Stomach (tissue), 8 donors: ENCODE measurements at regions not wholly inside any gene's neighbourhood (a gene's known extent, or its start where the extent isn't known, plus 50 kb on each side); places are given as distances from the start of the nearest gene placed in this dataset.
A peak's percentile ranks its signal among the peaks of the same experiment; 100 is the strongest.

Experiments
- DNase-seq, 2 donors: peaks; one replicate each; pipeline versions ENCODE4 v3.0.0 to v3.0.0-alpha.2; 2013 to 2019
- H3K27ac ChIP-seq, 5 donors: fragments of 200-600 bp in 4 of 5; sonication (generic) in 4 of 5; one replicate each; pipeline ENCODE4 v1.5.1; 2013 to 2019; ENCODE audit warnings: mild to moderate bottlenecking in 1 of 5, moderate library complexity in 1 of 5
- H3K27me3 ChIP-seq, 3 donors: fragments of 200-600 bp; sonication (generic); one replicate each; pipeline ENCODE4 v1.5.1; 2017 to 2019; ENCODE audit warnings: mixed run types in 1 of 3
- H3K36me3 ChIP-seq, 4 donors: fragments of 200-600 bp; sonication (generic); 1 replicate in 3 of 4; 2 replicates in 1 of 4; pipeline ENCODE4 v1.5.1; 2016 to 2019
- H3K4me1 ChIP-seq, 4 donors: fragments of 200-600 bp; sonication (generic); one replicate each; pipeline ENCODE4 v1.5.1; 2016 to 2019
- H3K4me3 ChIP-seq, 4 donors: fragments of 200-600 bp; sonication (generic) in 3 of 4; one replicate each; pipeline ENCODE4 v1.5.1; 2016 to 2019; ENCODE audit warnings: mild to moderate bottlenecking in 1 of 4
- H3K9me3 ChIP-seq, 4 donors: fragments of 200-600 bp; sonication (generic); one replicate each; pipeline ENCODE4 v1.5.1; 2016 to 2019
- CTCF ChIP-seq, 7 experiments: fragments of 450-650 bp in 4 of 7; fragments of 200-600 bp in 3 of 7; sonication (generic) in 3 of 7; IDR thresholded peaks; one replicate each; pipeline ENCODE4 v1.5.1; 2016 to 2019; ENCODE audit warnings: antibody characterized with exemption in 7 of 7, control low read depth in 2 of 7, mild to moderate bottlenecking in 1 of 7
- EP300 ChIP-seq: sonication (generic); formaldehyde crosslinking; IDR thresholded peaks from one replicate; pipeline ENCODE4 v1.6.1; 2017; ENCODE audit warnings: antibody characterized with exemption
- POLR2A ChIP-seq, 4 donors: fragments of 450-650 bp; IDR thresholded peaks; one replicate each; pipeline ENCODE4 v1.6.1; 2016; ENCODE audit warnings: antibody characterized with exemption in 4 of 4, control low read depth in 2 of 4, mild to moderate bottlenecking in 1 of 4, moderate library complexity in 1 of 4
- POLR2AphosphoS5 ChIP-seq, 3 donors: sonication (generic); formaldehyde crosslinking; IDR thresholded peaks; one replicate each; pipeline ENCODE4 v1.6.1; 2016; ENCODE audit warnings: antibody characterized with exemption in 3 of 3
- whole genome bisulfite sequencing, 5 donors: extraction: QIAGEN DNeasy Blood & Tissue Kit in 3 of 5; methylation state at CpG; one replicate each; pipeline versions ENCODE4 v1.1.5 to v1.1.7; 2013 to 2018; 5-methylcytosine and 5-hydroxymethylcytosine counted together
- intact Hi-C: fragments of 100-400 bp; cut with DNase I; formaldehyde crosslinking; loops from one replicate; pipeline ENCODE4 v1.15.1; 2023; ENCODE audit warnings: low total_unique reads
- donor health status: healthy with polysubstance abuse.
- donor health status: Bipolar disorder and iron deficiency.
- donor health status: healthy.

- H3K4me1 ChIP-seq, result no peaks in the 10 kb centered on the region
- no peaks in the 10 kb centered on the region for H3K36me3 ChIP-seq
- TF ChIP-seq CTCF (IDR thresholded peaks at IDR 0.05) (no peak), POLR2AphosphoS5 (IDR thresholded peaks at IDR 0.05) (no peak), EP300 (no peak), POLR2A (IDR thresholded peaks at IDR 0.05) (no peak)
- peaks cover 0 to 5% (median 0%) of the 10 kb centered on the region in 4 donors for H3K9me3 ChIP-seq
- no peak overlapping the region for H3K27ac ChIP-seq
- H3K4me3 ChIP-seq, result no peak overlapping the region
- intact Hi-C loops, result no loop called here
- DNase-seq, result no peak
- H3K27me3 ChIP-seq, result no peaks in the 10 kb centered on the region
- 63 to 81% (median 76%) methylated on average over 4 to 5 of the region's 5 CpGs for WGBS, 5 donors
These were observed 689.9 kb upstream of the SEMA6D start for GRCh38 chr15:47027322-47027946.

- Histone ChIP-seq H3K27me3 (no peaks in the 10 kb centered on the region), H3K27ac (no peak overlapping the region), H3K4me1 (no peaks in the 10 kb centered on the region), H3K9me3 (no peaks in the 10 kb centered on the region), H3K4me3 (no peak overlapping the region), H3K36me3 (no peaks in the 10 kb centered on the region)
- TF ChIP-seq CTCF (IDR thresholded peaks at IDR 0.05), result no peak
- TF ChIP-seq EP300, result no peak
- TF ChIP-seq POLR2AphosphoS5 (IDR thresholded peaks at IDR 0.05), result no peak
- TF ChIP-seq POLR2A (IDR thresholded peaks at IDR 0.05), result no peak
- intact Hi-C loops, result no loop called here
- peak in 1 of 2 donors; percentile 3 for DNase-seq
- WGBS, 5 donors, result 42 to 60% (median 50%) methylated on average over 2 of the region's 2 CpGs
These were observed 681.6 kb upstream of the SEMA6D start for GRCh38 chr15:47035475-47036406.

- no peak for DNase-seq
- no peaks in the 10 kb centered on the region for H3K36me3 ChIP-seq
- intact Hi-C loops, result no loop called here
- TF ChIP-seq EP300 (no peak), CTCF (IDR thresholded peaks at IDR 0.05) (no peak), POLR2AphosphoS5 (IDR thresholded peaks at IDR 0.05) (no peak), POLR2A (IDR thresholded peaks at IDR 0.05) (no peak)
- no peaks in the 10 kb centered on the region for H3K9me3 ChIP-seq
- H3K4me3 ChIP-seq, result no peak overlapping the region
- no peaks in the 10 kb centered on the region for H3K4me1 ChIP-seq
- H3K27me3 ChIP-seq, result no peaks in the 10 kb centered on the region
- no peak overlapping the region for H3K27ac ChIP-seq
- WGBS, 5 donors, result 40 to 57% (median 46%) methylated on average over 1 of the region's 1 CpG
These were observed 680.3 kb upstream of the SEMA6D start for GRCh38 chr15:47037003-47037402.

- Histone ChIP-seq H3K4me3 (no peak overlapping the region), H3K4me1 (no peaks in the 10 kb centered on the region), H3K9me3 (peaks cover 0 to 4% (median 0%) of the 10 kb centered on the region in 4 donors), H3K36me3 (no peaks in the 10 kb centered on the region), H3K27me3 (no peaks in the 10 kb centered on the region), H3K27ac (no peak overlapping the region)
- no peak for TF ChIP-seq POLR2A (IDR thresholded peaks at IDR 0.05)
- no peak for TF ChIP-seq POLR2AphosphoS5 (IDR thresholded peaks at IDR 0.05)
- no peak for TF ChIP-seq CTCF (IDR thresholded peaks at IDR 0.05)
- TF ChIP-seq EP300, result no peak
- 77 to 92% (median 90%) methylated on average over 1 of the region's 1 CpG for WGBS, 5 donors
- intact Hi-C loops, result no loop called here
- no peak for DNase-seq
These were observed 678.1 kb upstream of the SEMA6D start for GRCh38 chr15:47039225-47039624.
